ENCODE measurements at regions not wholly inside any gene's neighbourhood (a gene's known extent, or its start where the extent isn't known, plus 50 kb on each side); places are given as distances from the start of the nearest gene placed in this dataset.

DNA sequence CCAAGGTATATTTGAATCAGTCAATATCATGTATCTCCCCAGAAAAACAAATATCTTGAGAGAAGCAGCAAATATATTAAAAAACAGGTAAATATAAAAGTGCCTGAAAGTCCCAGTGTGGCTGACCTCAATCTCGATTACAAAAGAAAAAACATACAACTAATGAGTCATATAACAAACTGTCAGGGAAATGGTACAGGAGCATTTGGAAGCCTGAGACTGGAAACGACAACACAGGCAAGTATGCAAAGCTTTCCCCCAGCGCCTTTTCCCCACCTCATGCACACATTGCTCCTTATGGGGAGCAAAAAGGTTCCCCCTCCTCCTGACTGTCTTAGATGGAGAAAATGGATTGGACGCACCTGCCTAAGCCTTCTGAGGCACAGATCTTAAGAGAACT, 230.7 kb downstream of the TMX3 start:
- TF ChIP-seq CTCF (conservative IDR thresholded peaks at IDR 0.05), result no peak
- no peak for TF ChIP-seq EZH2 (IDR thresholded peaks at IDR 0.05; ENCODE audit: low read depth)
